Common myeloid progenitor, CD34-positive (primary cell): ENCODE measurements at regions not wholly inside any gene's neighbourhood (a gene's known extent, or its start where the extent isn't known, plus 50 kb on each side); places are given as distances from the start of the nearest gene placed in this dataset.
A peak's percentile ranks its signal among the peaks of the same experiment; 100 is the strongest.

ENCODE experiments used
- CTCF ChIA-PET: fragments of 350-600 bp; sonication (Branson Sonifier 250); formaldehyde crosslinking; loops from one replicate; lab custom pipeline; 2021; ENCODE audit warnings: antibody characterized with exemption; lab: Charles Lee
- POLR2A ChIA-PET: fragments of 350-600 bp; sonication (Branson Sonifier 250); formaldehyde crosslinking; loops from one replicate; lab custom pipeline; 2021; ENCODE audit warnings: antibody characterized with exemption; lab: Charles Lee
- DNase-seq, 3 donors: peaks; one replicate each; pipeline versions ENCODE4 v3.0.0 to v3.0.0-alpha.2; 2013
- H3K27ac ChIP-seq, 2 experiments: 1 replicate in 1 of 2; 2 replicates in 1 of 2; pipeline ENCODE4 v1.7.0; 2013; ENCODE audit warnings: inconsistent platforms in 2 of 2, low read length in 2 of 2, mild to moderate bottlenecking in 2 of 2, low read depth in 1 of 2, moderate library complexity in 1 of 2; ENCODE audit not compliant: severe bottlenecking in 2 of 2, insufficient read depth in 1 of 2, poor library complexity in 1 of 2
- H3K27me3 ChIP-seq, 5 experiments: replicated peaks in 2 of 5; 1 replicate in 3 of 5; 2 replicates in 2 of 5; pipeline versions ENCODE4 v1.6.1 to v1.7.0; 2013; ENCODE audit warnings: low read length in 4 of 5, mild to moderate bottlenecking in 2 of 5, moderate library complexity in 2 of 5, inconsistent platforms in 1 of 5; ENCODE audit not compliant: insufficient read depth in 5 of 5, control insufficient read depth in 4 of 5
- H3K36me3 ChIP-seq, 4 experiments: 1 replicate in 2 of 4; 2 replicates in 2 of 4; pipeline versions ENCODE4 v1.6.1 to v1.7.0; 2013; ENCODE audit warnings: low read length in 3 of 4, control low read depth in 1 of 4, mild to moderate bottlenecking in 1 of 4; ENCODE audit not compliant: control insufficient read depth in 4 of 4, insufficient read depth in 4 of 4
- H3K4me1 ChIP-seq, 4 experiments: 1 replicate in 3 of 4; 2 replicates in 1 of 4; pipeline versions ENCODE4 v1.6.1 to v1.7.1; 2013; ENCODE audit warnings: low read length in 3 of 4, mild to moderate bottlenecking in 3 of 4, control low read depth in 1 of 4, inconsistent platforms in 1 of 4, moderate library complexity in 1 of 4; ENCODE audit not compliant: control insufficient read depth in 4 of 4, insufficient read depth in 4 of 4; ENCODE audit errors: control extremely low read depth in 1 of 4
- H3K4me3 ChIP-seq, 7 experiments: 1 replicate in 4 of 7; 2 replicates in 3 of 7; pipeline versions ENCODE4 v1.5.1 to v1.7.0; 2013; ENCODE audit warnings: mild to moderate bottlenecking in 7 of 7, low read length in 6 of 7, moderate library complexity in 6 of 7, inconsistent platforms in 2 of 7, low read depth in 2 of 7, control low read depth in 1 of 7; ENCODE audit not compliant: insufficient read depth in 4 of 7, control insufficient read depth in 1 of 7; ENCODE audit errors: extremely low read depth in 1 of 7
- H3K9me3 ChIP-seq, 5 experiments: 1 replicate in 4 of 5; 2 replicates in 1 of 5; pipeline versions ENCODE4 v1.6.1 to v1.7.1; 2013; ENCODE audit warnings: low read length in 4 of 5, mild to moderate bottlenecking in 2 of 5, inconsistent platforms in 1 of 5, low read depth in 1 of 5, moderate library complexity in 1 of 5; ENCODE audit not compliant: control insufficient read depth in 4 of 5, insufficient read depth in 2 of 5; ENCODE audit errors: control extremely low read depth in 1 of 5
- WGBS: methylation state at CpG from one replicate; pipeline ENCODE4 v1.1.5; 2013; ENCODE audit not compliant: insufficient coverage; 5-methylcytosine and 5-hydroxymethylcytosine counted together

DNA sequence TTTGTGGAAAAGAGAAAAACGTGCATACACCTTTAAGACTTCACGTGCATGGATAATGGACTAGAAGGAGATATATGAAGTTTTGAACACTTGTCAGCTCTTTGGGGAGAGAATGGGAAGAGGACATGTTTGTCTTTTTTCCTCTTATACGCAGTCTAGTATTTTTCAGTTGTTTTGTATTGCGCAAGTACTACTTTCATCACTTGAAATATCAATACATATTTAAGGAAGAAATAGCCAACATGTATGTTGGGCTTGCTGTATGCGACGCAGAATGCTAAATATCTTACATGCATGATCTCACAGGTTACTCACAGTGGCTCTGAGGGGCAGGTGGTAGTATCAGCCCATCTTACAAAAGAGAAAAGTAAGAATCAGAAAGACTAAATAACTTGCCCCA lies 176.5 kb upstream of the RUNX1 start:
- ChIA-PET CTCF (no interaction called here), POLR2A (no interaction called here)
- 100% methylated on average over 2 of the region's 6 CpGs for WGBS
- H3K36me3 ChIP-seq: no peaks in the 10 kb centered on the region
- H3K4me3 ChIP-seq: no peak overlapping the region
- no peak for DNase-seq
- H3K4me1 ChIP-seq: peaks cover 5 to 32% (median 15%) of the 10 kb centered on the region in 4 experiments
- no peak overlapping the region for H3K27ac ChIP-seq
- H3K27me3 ChIP-seq: no peaks in the 10 kb centered on the region
- no peaks in the 10 kb centered on the region for H3K9me3 ChIP-seq

DNA sequence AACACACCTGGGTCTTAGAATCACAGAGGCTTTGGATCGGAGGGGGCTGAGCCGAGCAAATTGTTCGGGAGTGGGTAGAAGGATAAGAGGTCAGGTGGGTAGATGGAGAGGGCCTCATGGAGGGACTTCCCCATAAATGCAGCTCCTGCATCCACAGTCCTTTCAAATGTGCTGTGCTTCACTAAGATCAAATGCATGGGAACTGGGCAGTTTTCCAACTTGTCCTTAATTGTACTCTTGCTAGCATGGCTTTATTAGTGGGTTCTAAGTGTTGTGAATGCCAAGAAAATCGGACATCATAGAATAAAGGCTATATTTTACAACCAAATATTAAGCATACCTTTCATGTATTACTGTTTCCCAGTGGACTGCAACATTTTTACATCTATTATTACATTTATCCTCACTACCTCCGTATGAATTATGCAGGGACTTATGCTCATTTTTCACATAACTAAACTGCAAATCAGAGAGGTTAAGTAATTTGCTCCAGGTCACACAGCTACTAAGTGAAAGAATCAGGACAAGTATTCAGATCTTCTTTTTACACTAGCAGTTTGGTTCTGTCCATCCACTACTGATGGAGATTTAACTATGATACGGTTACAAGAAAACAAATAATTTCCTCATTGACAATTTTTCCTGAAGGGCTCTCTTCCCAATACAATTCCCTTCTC lies 174.5 kb upstream of the RUNX1 start:
- WGBS: 97% methylated on average over 5 of the region's 6 CpGs
- no peaks in the 10 kb centered on the region for H3K36me3 ChIP-seq
- H3K27me3 ChIP-seq: no peaks in the 10 kb centered on the region
- ChIA-PET POLR2A (no interaction called here), CTCF (no interaction called here)
- H3K4me1 ChIP-seq: peaks cover 5 to 32% (median 15%) of the 10 kb centered on the region in 4 experiments
- H3K4me3 ChIP-seq: no peak overlapping the region
- H3K9me3 ChIP-seq: no peaks in the 10 kb centered on the region
- DNase-seq: peak in 1 of 3 donors; percentile 11
- no peak overlapping the region for H3K27ac ChIP-seq

DNA sequence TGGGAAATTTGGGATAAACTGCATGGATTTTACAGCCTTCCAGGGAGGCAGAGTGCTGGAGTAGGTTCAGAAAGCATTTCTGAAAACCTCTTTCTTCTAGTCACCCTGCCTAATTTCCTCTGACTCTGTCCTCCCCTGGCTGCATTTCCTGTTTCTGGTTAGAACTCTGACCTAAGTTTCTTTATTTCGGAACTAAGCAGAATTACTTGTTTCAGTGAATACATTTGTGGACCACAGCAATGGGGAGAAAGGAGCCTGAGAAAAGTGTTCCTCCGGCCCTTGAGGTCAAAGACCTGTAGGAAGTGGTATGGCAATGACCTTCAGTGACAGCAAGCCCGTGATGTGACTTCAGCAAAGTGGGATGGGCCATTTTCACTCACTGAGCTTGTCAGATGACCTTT lies 173.4 kb upstream of the RUNX1 start:
- Histone ChIP-seq H3K36me3 (no peaks in the 10 kb centered on the region), H3K27me3 (no peaks in the 10 kb centered on the region), H3K4me1 (peaks cover 5 to 27% (median 13%) of the 10 kb centered on the region in 4 experiments), H3K9me3 (no peaks in the 10 kb centered on the region), H3K4me3 (peak overlapping the region in 3 of 7 experiments; percentile 7 to 32 (median 17)), H3K27ac (no peak overlapping the region)
- POLR2A ChIA-PET: no interaction called here
- WGBS: 25% methylated on average over 2 of the region's 3 CpGs
- DNase-seq: peak in 2 of 3 donors; percentile 61 to 71
- CTCF ChIA-PET: interaction anchor here (0.8 kb wide), 1 partner anchor 18 kb away, joined by 3 read pairs; no protein-coding TSS in a partner anchor

DNA sequence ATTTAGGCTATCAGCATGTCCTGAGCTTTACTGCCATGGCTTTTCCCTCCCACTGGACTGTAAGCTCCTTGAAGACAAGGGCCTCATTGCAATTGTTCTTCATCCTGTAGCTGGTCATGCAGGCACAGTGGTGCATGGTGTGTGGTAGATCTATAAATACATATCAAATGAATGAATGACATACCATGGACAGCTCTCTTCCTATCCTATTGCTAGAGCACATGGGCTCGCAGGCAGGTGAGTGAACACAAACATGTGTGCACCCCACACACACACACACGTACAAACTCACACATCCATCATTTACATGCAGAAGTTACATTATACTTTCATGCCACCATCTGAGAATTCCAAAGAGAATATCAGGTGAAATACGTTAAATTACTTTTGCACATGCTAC lies 172.9 kb upstream of the RUNX1 start:
- H3K36me3 ChIP-seq: no peaks in the 10 kb centered on the region
- peak overlapping the region in 3 of 7 experiments; percentile 7 to 32 (median 17) for H3K4me3 ChIP-seq
- 83% methylated on average over 1 of the region's 3 CpGs for WGBS
- peak in 2 of 3 donors; percentile 48 to 67 for DNase-seq
- H3K27ac ChIP-seq: no peak overlapping the region
- H3K27me3 ChIP-seq: no peaks in the 10 kb centered on the region
- ChIA-PET POLR2A (no interaction called here), CTCF (interaction anchor here (0.8 kb wide), 1 partner anchor 18 kb away, joined by 3 read pairs; no protein-coding TSS in a partner anchor)
- no peaks in the 10 kb centered on the region for H3K9me3 ChIP-seq
- H3K4me1 ChIP-seq: peaks cover 3 to 22% (median 11%) of the 10 kb centered on the region in 4 experiments

DNA sequence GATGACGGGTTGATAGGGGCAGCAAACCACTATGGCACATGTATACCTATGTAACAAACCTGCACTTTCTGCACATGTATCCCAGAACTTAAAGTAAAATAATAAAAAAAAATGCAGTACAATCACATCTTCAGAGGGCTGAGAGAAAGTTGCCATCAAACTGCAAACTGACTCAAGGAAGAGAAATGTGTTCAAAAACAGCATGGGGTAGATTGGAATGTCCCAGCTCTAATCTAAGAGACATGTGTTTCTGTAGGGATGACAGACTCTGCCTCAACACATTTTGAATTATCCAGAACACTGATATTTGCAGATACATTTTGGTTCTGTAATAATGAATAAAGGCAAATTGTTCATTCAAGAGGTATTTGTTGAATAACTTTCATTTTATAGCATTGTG lies 171.2 kb upstream of the RUNX1 start:
- H3K27ac ChIP-seq: no peak overlapping the region
- POLR2A ChIA-PET: no interaction called here
- H3K36me3 ChIP-seq: no peaks in the 10 kb centered on the region
- H3K9me3 ChIP-seq: no peaks in the 10 kb centered on the region
- H3K4me1 ChIP-seq: peaks cover 3 to 15% (median 11%) of the 10 kb centered on the region in 4 experiments
- no peak for DNase-seq
- CTCF ChIA-PET: no interaction called here
- no peaks in the 10 kb centered on the region for H3K27me3 ChIP-seq
- no CpG with 5 or more reads among the region's 1 CpG for WGBS
- no peak overlapping the region for H3K4me3 ChIP-seq

DNA sequence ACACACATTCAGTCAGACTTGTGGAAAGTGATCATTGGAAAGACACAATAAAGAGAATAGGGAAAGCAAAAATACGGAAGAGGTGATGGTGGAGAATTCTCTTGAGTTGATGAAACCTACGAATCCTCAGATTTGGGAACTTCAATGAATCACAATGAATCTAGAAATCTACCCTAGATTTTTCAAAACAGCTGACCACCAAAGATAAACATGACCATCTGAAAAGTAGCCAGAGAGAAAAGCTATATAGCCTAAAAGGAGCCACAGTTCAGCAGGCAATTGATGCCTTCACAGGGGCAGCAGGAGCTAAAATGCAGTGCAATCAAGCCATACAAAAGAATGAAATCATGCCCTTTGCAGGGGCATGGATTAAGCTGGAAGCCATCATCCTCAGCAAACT lies 170.6 kb upstream of the RUNX1 start:
- no peak overlapping the region for H3K27ac ChIP-seq

DNA sequence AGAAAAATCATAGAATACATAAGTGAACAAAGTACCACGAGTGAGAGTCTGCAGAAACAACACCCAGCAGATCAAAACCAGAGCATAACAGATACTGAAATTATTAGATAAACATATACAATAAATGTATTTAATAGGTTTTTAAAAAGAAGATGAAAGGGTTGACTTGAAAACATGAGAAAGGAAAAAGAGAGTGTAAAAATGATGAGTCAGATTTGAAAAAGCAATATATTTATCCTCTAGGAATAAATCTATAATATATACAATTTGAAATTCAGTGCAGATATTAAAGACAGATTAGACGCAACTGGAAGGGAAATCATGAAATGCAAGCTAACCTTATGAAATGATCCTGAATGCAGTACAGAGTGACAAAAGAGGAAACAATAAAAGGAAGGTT lies 170.2 kb upstream of the RUNX1 start:
- POLR2A ChIA-PET: no interaction called here
- no CpG with 5 or more reads among the region's 2 CpGs for WGBS

More for the DNA sequence above, 170.6 kb upstream of the RUNX1 start:
- POLR2A ChIA-PET: no interaction called here
- no peaks in the 10 kb centered on the region for H3K36me3 ChIP-seq
- CTCF ChIA-PET: no interaction called here
- no peaks in the 10 kb centered on the region for H3K27me3 ChIP-seq
- H3K4me1 ChIP-seq: peaks cover 3 to 15% (median 11%) of the 10 kb centered on the region in 4 experiments
- H3K4me3 ChIP-seq: no peak overlapping the region
- no CpG with 5 or more reads among the region's 2 CpGs for WGBS
- H3K9me3 ChIP-seq: no peaks in the 10 kb centered on the region
- no peak for DNase-seq

More for the DNA sequence above, 170.2 kb upstream of the RUNX1 start:
- H3K4me1 ChIP-seq: peaks cover 3 to 15% (median 11%) of the 10 kb centered on the region in 4 experiments
- H3K9me3 ChIP-seq: no peaks in the 10 kb centered on the region
- no peak for DNase-seq
- H3K27ac ChIP-seq: no peak overlapping the region
- H3K4me3 ChIP-seq: no peak overlapping the region
- H3K27me3 ChIP-seq: no peaks in the 10 kb centered on the region
- CTCF ChIA-PET: interaction anchor here (1.0 kb wide), 1 partner anchor 9 kb away, joined by 3 read pairs; no protein-coding TSS in a partner anchor
- no peaks in the 10 kb centered on the region for H3K36me3 ChIP-seq
